ENCODE measurements at regions not wholly inside any gene's neighbourhood (a gene's known extent, or its start where the extent isn't known, plus 50 kb on each side); places are given as distances from the start of the nearest gene placed in this dataset.

DNA sequence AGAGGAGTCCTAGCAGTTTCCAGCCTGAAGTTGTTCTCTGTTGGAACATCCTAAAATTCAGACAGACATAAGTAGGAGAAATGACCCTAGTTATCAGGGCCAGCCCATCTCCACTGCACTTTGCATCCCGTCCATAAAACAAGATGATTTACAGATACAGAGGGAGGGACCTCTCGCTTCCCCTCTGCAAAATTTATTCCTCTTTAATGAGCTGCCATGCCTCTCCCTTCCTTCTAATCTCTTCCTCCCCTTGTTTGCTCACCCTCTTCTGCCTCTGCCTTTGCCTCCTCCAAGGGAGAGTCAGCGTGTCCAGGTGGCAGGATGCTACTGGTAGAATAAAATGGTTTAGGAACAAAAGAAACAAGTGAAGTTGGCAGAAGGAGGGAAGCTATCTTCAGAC lies 351.3 kb downstream of the SOX9 start:
- TF ChIP-seq POLR2A (IDR thresholded peaks at IDR 0.05), result no peak
- TF ChIP-seq CTCF (IDR thresholded peaks at IDR 0.05), result no peak

Measured in ovary (tissue), 3 donors.